GM21786 (cell line): ENCODE measurements at regions not wholly inside any gene's neighbourhood (a gene's known extent, or its start where the extent isn't known, plus 50 kb on each side); places are given as distances from the start of the nearest gene placed in this dataset.
"Not testable (repeated sequence)": the region's sequence is repeated elsewhere in the genome, so short reads cannot be mapped to it uniquely, and the experiment has no call there.

ENCODE experiments used
- ATAC-seq: cut with Tn5 transposase; IDR thresholded peaks from one replicate; pipeline ENCODE4 v1.9.1; 2021; ENCODE audit not compliant: unreplicated experiment

GRCh38 chr1:182331387-182331786 lies 60.2 kb downstream of the GLUL start:
- ATAC-seq: no peak

GRCh38 chr1:182330303-182330702 lies 61.3 kb downstream of the GLUL start:
- no peak for ATAC-seq

GRCh38 chr1:182329471-182329870 lies 62.1 kb downstream of the GLUL start:
- no peak for ATAC-seq

- no peak for ATAC-seq
These were observed 63.0 kb downstream of the GLUL start for GRCh38 chr1:182328591-182328990.

- ATAC-seq: no peak
These were observed 66.3 kb downstream of the GLUL start for GRCh38 chr1:182325339-182325738.

- not testable (repeated sequence) for ATAC-seq
These were observed 70.1 kb downstream of the GLUL start for GRCh38 chr1:182321532-182321931.

GRCh38 chr1:182317611-182318161 lies 73.9 kb downstream of the GLUL start:
- no peak for ATAC-seq

- not testable (repeated sequence) for ATAC-seq
These were observed 75.1 kb downstream of the GLUL start for GRCh38 chr1:182316454-182316853.

- ATAC-seq: no peak
These were observed 76.4 kb downstream of the GLUL start for GRCh38 chr1:182315167-182315556.

- no peak for ATAC-seq
These were observed 81.8 kb downstream of the GLUL start for GRCh38 chr1:182309631-182310351.

- ATAC-seq: no peak
These were observed 82.8 kb downstream of the GLUL start for GRCh38 chr1:182308826-182309225.

GRCh38 chr1:182307486-182307885 lies 84.1 kb downstream of the GLUL start:
- not testable (repeated sequence) for ATAC-seq

- ATAC-seq: no peak
These were observed 85.7 kb downstream of the GLUL start for GRCh38 chr1:182305861-182306260.

- no peak for ATAC-seq
These were observed 87.0 kb downstream of the GLUL start for GRCh38 chr1:182304627-182305026.

- ATAC-seq: no peak
These were observed 87.4 kb downstream of the GLUL start for GRCh38 chr1:182304218-182304617.

- ATAC-seq: peak; percentile 82
These were observed 87.8 kb downstream of the GLUL start for GRCh38 chr1:182303778-182304177.

GRCh38 chr1:182301467-182302198 lies 90.0 kb downstream of the GLUL start:
- no peak for ATAC-seq

GRCh38 chr1:182301026-182301436 lies 90.6 kb downstream of the GLUL start:
- ATAC-seq: no peak

- ATAC-seq: no peak
These were observed 91.6 kb downstream of the GLUL start for GRCh38 chr1:182299728-182300616.

- not testable (repeated sequence) for ATAC-seq
These were observed 92.4 kb downstream of the GLUL start for GRCh38 chr1:182299054-182299727.

- no peak for ATAC-seq
These were observed 94.3 kb downstream of the GLUL start for GRCh38 chr1:182297335-182297734.
